A549 (cell line): ENCODE measurements at regions not wholly inside any gene's neighbourhood (a gene's known extent, or its start where the extent isn't known, plus 50 kb on each side); places are given as distances from the start of the nearest gene placed in this dataset.

Experiments
- ATAC-seq, 2 experiments: fragments of 200-7000 bp in 1 of 2; fragments of >200 bp in 1 of 2; cut with Nextera tagmentation in 1 of 2; cut with Tn5 transposase in 1 of 2; 3 replicates each; pipeline versions ENCODE4 v1.8.0 to v1.9.1; 2018 to 2020; ENCODE audit warnings: mild to moderate bottlenecking in 1 of 2, moderate library complexity in 1 of 2
- CTCF ChIA-PET: fragments of 300-600 bp; sonication (Branson Sonifier 250); formaldehyde crosslinking; extraction: SDS; loops from one replicate; lab custom pipeline; 2021; ENCODE audit warnings: antibody characterized with exemption, inconsistent platforms; lab: Yijun Ruan, JAX
- POLR2A ChIA-PET: fragments of 350-600 bp; formaldehyde crosslinking; extraction: SDS; loops from one replicate; lab custom pipeline; 2021; ENCODE audit warnings: antibody characterized with exemption, inconsistent platforms; lab: Yijun Ruan, JAX
- DNase-seq, 2 experiments: peaks; one replicate each; pipeline versions ENCODE4 v3.0.0 to v3.0.0-alpha.2; 2011 to 2016; ENCODE audit warnings: low read depth in 1 of 2, low spot score in 1 of 2
- FAIRE-seq: peaks from 2 replicates; lab custom pipeline; 2011; peaks lifted over from hg19 to GRCh38; lab: Jason Lieb, UNC
- H3K27ac ChIP-seq, 2 experiments: fragments of >200 bp; sonication (Bioruptor Twin); formaldehyde crosslinking; 3 replicates each; pipeline ENCODE4 v1.5.1; 2016 to 2017
- H3K4me1 ChIP-seq: fragments of >200 bp; sonication (Bioruptor Twin); formaldehyde crosslinking; 3 replicates; pipeline ENCODE4 v1.6.1; 2016
- H3K4me2 ChIP-seq: fragments of >200 bp; sonication (Bioruptor Twin); formaldehyde crosslinking; 3 replicates; pipeline ENCODE4 v1.6.1; 2016
- H3K4me3 ChIP-seq: fragments of >200 bp; sonication (Bioruptor Twin); formaldehyde crosslinking; 3 replicates; pipeline ENCODE4 v1.5.1; 2016
- H3K9me3 ChIP-seq: fragments of >200 bp; sonication (Bioruptor Twin); formaldehyde crosslinking; 3 replicates; pipeline ENCODE4 v1.6.1; 2016
- CBX2 ChIP-seq: fragments of 200-600 bp; sonication (generic); IDR thresholded peaks from 2 replicates; pipeline ENCODE4 v1.6.1; 2016; ENCODE audit warnings: low read depth, mild to moderate bottlenecking, borderline replicate concordance
- CBX8 ChIP-seq: fragments of 200-600 bp; sonication (generic); IDR thresholded peaks from 2 replicates; pipeline ENCODE4 v1.6.1; 2016
- CEBPB ChIP-seq, 2 experiments: fragments of >200 bp in 1 of 2; sonication (Bioruptor Twin) in 1 of 2; formaldehyde crosslinking in 1 of 2; IDR thresholded peaks; 2 replicates each; pipeline ENCODE4 v1.6.1; 2012 to 2016
- EHMT2 ChIP-seq: fragments of 200-600 bp; sonication (generic); IDR thresholded peaks from 2 replicates; pipeline ENCODE4 v1.6.1; 2016; ENCODE audit warnings: antibody characterized with exemption, low read depth, mild to moderate bottlenecking, moderate library complexity
- EP300 ChIP-seq, 2 experiments: fragments of >200 bp; sonication (Bioruptor Twin); formaldehyde crosslinking; IDR thresholded peaks; 2 replicates in 1 of 2; 3 replicates in 1 of 2; pipeline ENCODE4 v1.6.1; 2016 to 2017
- GATA3 ChIP-seq: IDR thresholded peaks from 2 replicates; pipeline ENCODE4 v1.6.1; 2012; ENCODE audit warnings: borderline replicate concordance
- HOXB13 ChIP-seq: fragments of 250-450 bp; sonication (Bioruptor Pico); IDR thresholded peaks from 2 replicates; pipeline ENCODE4 v1.5.0; 2020; ENCODE audit warnings: low read depth, mild to moderate bottlenecking, moderate library complexity
- NFE2L2 ChIP-seq: fragments of 150-350 bp; conservative IDR thresholded peaks from 2 replicates; pipeline ENCODE4 v1.6.1; 2014; ENCODE audit warnings: low read length
- PHF8 ChIP-seq: fragments of 200-600 bp; sonication (generic); IDR thresholded peaks from 2 replicates; pipeline ENCODE4 v1.6.1; 2016; ENCODE audit warnings: low read depth, mild to moderate bottlenecking, antibody characterized with exemption, moderate library complexity, borderline replicate concordance
- POLR2AphosphoS2 ChIP-seq: conservative IDR thresholded peaks from 2 replicates; pipeline ENCODE4 v1.6.1; 2012; ENCODE audit warnings: low read length, improper control_type of control experiment, inconsistent platforms
- RARB ChIP-seq: fragments of 250-450 bp; sonication (Bioruptor Pico); IDR thresholded peaks from 2 replicates; pipeline ENCODE4 v1.8.0; 2021; ENCODE audit warnings: mild to moderate bottlenecking, moderate library complexity
- REST ChIP-seq: fragments of 200-600 bp; sonication (generic); IDR thresholded peaks from 2 replicates; pipeline ENCODE4 v1.6.1; 2016; ENCODE audit warnings: antibody characterized with exemption, mild to moderate bottlenecking, moderate library complexity
- RNF2 ChIP-seq: fragments of 200-600 bp; sonication (generic); IDR thresholded peaks from 2 replicates; pipeline ENCODE4 v1.6.1; 2016; ENCODE audit warnings: low read depth, mild to moderate bottlenecking, antibody characterized with exemption, moderate library complexity, borderline replicate concordance
- SREBF2 ChIP-seq: fragments of 450-650 bp; IDR thresholded peaks from 2 replicates; pipeline ENCODE4 v1.6.1; 2014; ENCODE audit warnings: mild to moderate bottlenecking, moderate library complexity
- TFCP2L1 ChIP-seq: fragments of 250-450 bp; sonication (Bioruptor Pico); IDR thresholded peaks from 2 replicates; pipeline ENCODE4 v1.5.0; 2021; ENCODE audit warnings: mild to moderate bottlenecking
- ZSCAN20 ChIP-seq: fragments of 250-450 bp; sonication (Bioruptor Pico); IDR thresholded peaks from 2 replicates; pipeline ENCODE4 v1.8.0; 2022; ENCODE audit warnings: mild to moderate bottlenecking, moderate library complexity
- WGBS: methylation state at CpG from one replicate; pipeline ENCODE4 v1.1.6; 2017; ENCODE audit errors: missing lambda C conversion rate; 5-methylcytosine and 5-hydroxymethylcytosine counted together
- TF ChIP-seq, protein P1 (sequence below): fragments of >200 bp; sonication (Bioruptor Twin); formaldehyde crosslinking; IDR thresholded peaks from 3 replicates; pipeline ENCODE4 v1.5.1; 2016
- TF ChIP-seq, protein P2 (sequence below): fragments of 250-450 bp; sonication (Bioruptor Pico); IDR thresholded peaks from 2 replicates; pipeline ENCODE4 v1.5.0; 2021; ENCODE audit warnings: mild to moderate bottlenecking, moderate library complexity, borderline replicate concordance

- TF ChIP-seq, protein P1, sequence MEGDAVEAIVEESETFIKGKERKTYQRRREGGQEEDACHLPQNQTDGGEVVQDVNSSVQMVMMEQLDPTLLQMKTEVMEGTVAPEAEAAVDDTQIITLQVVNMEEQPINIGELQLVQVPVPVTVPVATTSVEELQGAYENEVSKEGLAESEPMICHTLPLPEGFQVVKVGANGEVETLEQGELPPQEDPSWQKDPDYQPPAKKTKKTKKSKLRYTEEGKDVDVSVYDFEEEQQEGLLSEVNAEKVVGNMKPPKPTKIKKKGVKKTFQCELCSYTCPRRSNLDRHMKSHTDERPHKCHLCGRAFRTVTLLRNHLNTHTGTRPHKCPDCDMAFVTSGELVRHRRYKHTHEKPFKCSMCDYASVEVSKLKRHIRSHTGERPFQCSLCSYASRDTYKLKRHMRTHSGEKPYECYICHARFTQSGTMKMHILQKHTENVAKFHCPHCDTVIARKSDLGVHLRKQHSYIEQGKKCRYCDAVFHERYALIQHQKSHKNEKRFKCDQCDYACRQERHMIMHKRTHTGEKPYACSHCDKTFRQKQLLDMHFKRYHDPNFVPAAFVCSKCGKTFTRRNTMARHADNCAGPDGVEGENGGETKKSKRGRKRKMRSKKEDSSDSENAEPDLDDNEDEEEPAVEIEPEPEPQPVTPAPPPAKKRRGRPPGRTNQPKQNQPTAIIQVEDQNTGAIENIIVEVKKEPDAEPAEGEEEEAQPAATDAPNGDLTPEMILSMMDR = peak; percentile 85
- TF ChIP-seq, all 56 proteins: peak for 11
These were observed 93.3 kb downstream of the CD83 start (continued) for GRCh38 chr6:14210663-14211561.

- Histone ChIP-seq H3K27ac (peak overlapping the region; percentile 76 to 93), H3K4me2 (peak overlapping the region; percentile 66), H3K4me1 (peaks cover 29% of the 10 kb centered on the region), H3K4me3 (peak overlapping the region; percentile 56), H3K9me3 (no peaks in the 10 kb centered on the region)
- FAIRE-seq = no peak
- TF ChIP-seq TFCP2L1 (CRISPR knock-in tag) = no peak
- TF ChIP-seq GATA3 = no peak
- no peak for TF ChIP-seq PHF8
- no peak for TF ChIP-seq EP300 (IDR thresholded peaks at IDR 0.05)
- no peak for TF ChIP-seq HOXB13 (CRISPR knock-in tag)
- TF ChIP-seq CEBPB (IDR thresholded peaks at IDR 0.05) = no peak
- TF ChIP-seq POLR2AphosphoS2 = no peak
- TF ChIP-seq, protein P2, sequence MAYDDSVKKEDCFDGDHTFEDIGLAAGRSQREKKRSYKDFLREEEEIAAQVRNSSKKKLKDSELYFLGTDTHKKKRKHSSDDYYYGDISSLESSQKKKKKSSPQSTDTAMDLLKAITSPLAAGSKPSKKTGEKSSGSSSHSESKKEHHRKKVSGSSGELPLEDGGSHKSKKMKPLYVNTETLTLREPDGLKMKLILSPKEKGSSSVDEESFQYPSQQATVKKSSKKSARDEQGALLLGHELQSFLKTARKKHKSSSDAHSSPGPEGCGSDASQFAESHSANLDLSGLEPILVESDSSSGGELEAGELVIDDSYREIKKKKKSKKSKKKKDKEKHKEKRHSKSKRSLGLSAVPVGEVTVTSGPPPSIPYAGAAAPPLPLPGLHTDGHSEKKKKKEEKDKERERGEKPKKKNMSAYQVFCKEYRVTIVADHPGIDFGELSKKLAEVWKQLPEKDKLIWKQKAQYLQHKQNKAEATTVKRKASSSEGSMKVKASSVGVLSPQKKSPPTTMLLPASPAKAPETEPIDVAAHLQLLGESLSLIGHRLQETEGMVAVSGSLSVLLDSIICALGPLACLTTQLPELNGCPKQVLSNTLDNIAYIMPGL (CRISPR knock-in tag) = no peak
- peak; percentile 10 to 28; a peak in 4 of 6 replicates for ATAC-seq
- CTCF ChIA-PET = interaction anchor here (0.7 to 2.6 kb wide), 8 partner anchors 12 to 1230 kb away, joined by 3 to 21 read pairs (median 4); no protein-coding TSS in a partner anchor
- no peak for DNase-seq
- 53% methylated on average over 20 of the region's 20 CpGs for WGBS
- POLR2A ChIA-PET = no interaction called here
These were observed 94.0 kb downstream of the CD83 start for GRCh38 chr6:14211562-14211942.

GRCh38 chr6:14212020-14212419 is 94.4 kb downstream of the CD83 start:
- DNase-seq (no peak), ATAC-seq (no peak), FAIRE-seq (no peak)
- TF ChIP-seq CBX2 (no peak), EHMT2 (no peak), TFCP2L1 (CRISPR knock-in tag) (no peak), ZSCAN20 (CRISPR knock-in tag) (no peak), SREBF2 (no peak), RNF2 (no peak), CBX8 (no peak), NFE2L2 (no peak), PHF8 (no peak), RARB (CRISPR knock-in tag) (no peak), REST (no peak)
- 85% methylated on average over 8 of the region's 8 CpGs for WGBS
- H3K9me3 ChIP-seq = no peaks in the 10 kb centered on the region
- peak overlapping the region; percentile 66 for H3K4me2 ChIP-seq
- peaks cover 25% of the 10 kb centered on the region for H3K4me1 ChIP-seq
- ChIA-PET CTCF (interaction anchor here (0.7 to 2.6 kb wide), 6 partner anchors 12 to 381 kb away, joined by 3 to 21 read pairs (median 4); no protein-coding TSS in a partner anchor), POLR2A (no interaction called here)
- no peak overlapping the region for H3K4me3 ChIP-seq
- peak overlapping the region; percentile 76 to 93; a peak in 5 of 6 replicates for H3K27ac ChIP-seq
